ENCODE measurements at regions not wholly inside any gene's neighbourhood (a gene's known extent, or its start where the extent isn't known, plus 50 kb on each side); places are given as distances from the start of the nearest gene placed in this dataset.

DNA sequence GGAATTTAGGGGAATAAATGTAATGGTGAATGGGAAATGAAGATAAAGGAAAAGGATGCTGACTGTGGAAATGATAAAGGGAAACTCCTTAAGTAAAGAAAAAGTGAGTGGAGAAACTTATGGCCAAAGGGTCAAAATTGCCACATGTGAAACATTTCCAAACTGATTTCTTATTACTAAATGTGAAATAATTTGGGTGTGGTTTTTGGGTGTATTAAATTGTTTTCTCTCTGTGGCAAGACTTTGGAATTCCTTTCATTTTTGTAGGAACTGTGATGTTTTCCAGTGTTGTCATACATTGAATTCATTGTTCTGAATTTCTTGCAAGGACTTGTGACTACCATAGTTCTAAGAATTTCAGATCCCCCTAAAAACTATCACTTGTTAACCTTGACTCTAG, 1891.5 kb upstream of the SEL1L start:
- H3K27ac Mint-ChIP-seq, result no peak overlapping the region
- no peak overlapping the region for H3K4me3 Mint-ChIP-seq

DNA sequence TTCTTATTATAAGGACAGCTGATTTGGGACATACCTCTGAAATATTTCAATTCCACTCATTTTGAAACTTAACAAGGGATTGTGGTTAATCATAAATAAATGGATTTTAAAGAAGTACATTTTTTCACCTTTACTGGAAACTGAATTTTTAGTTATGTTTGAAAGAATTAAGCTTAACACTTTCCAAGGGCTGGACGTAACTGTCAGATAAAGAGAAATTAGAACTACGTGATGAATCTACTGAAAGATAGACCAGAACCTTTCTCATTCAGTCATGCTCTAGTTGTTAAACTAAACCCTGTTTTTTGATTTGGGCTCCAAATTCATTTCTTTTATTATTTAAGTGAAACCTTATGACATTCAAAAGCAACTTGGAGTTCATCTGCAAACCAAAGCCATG, 1892.1 kb upstream of the SEL1L start:
- Mint-ChIP-seq H3K36me3 (no peaks in the 10 kb centered on the region), H3K9me3 (peaks cover 2 to 21% (median 11%) of the 10 kb centered on the region in 7 donors), H3K27ac (no peak overlapping the region), H3K27me3 (no peaks in the 10 kb centered on the region), H3K4me1 (no peaks in the 10 kb centered on the region), H3K4me3 (no peak overlapping the region)
- H3K27ac ChIP-seq (ENCODE audit: insufficient read depth, low read length, poor library complexity, severe bottlenecking), result no peak overlapping the region
- no peak for ATAC-seq (ENCODE audit: low read depth in 2 of 2)
- no peak overlapping the region for H3K4me3 ChIP-seq (ENCODE audit: low read depth, low read length)
- H3K4me1 ChIP-seq (ENCODE audit: control insufficient read depth, insufficient read depth, low read length, poor library complexity, severe bottlenecking), result no peaks in the 10 kb centered on the region
- peaks cover 0 to 9% of the 10 kb centered on the region in 2 experiments for H3K9me3 ChIP-seq (ENCODE audit: control insufficient read depth in 2 of 2, low read length in 2 of 2)
- no peak for DNase-seq
- no peaks in the 10 kb centered on the region for H3K36me3 ChIP-seq (ENCODE audit: control insufficient read depth, insufficient read depth, low read length)
- H3K27me3 ChIP-seq (ENCODE audit: control insufficient read depth, insufficient read depth, low read length), result no peaks in the 10 kb centered on the region

More for the DNA sequence above, 1891.5 kb upstream of the SEL1L start:
- Histone ChIP-seq H3K4me1 (ENCODE audit: control insufficient read depth, insufficient read depth, low read length, poor library complexity, severe bottlenecking) (no peaks in the 10 kb centered on the region), H3K9me3 (ENCODE audit: control insufficient read depth in 2 of 2, low read length in 2 of 2) (peaks cover 0 to 9% of the 10 kb centered on the region in 2 experiments), H3K27me3 (ENCODE audit: control insufficient read depth, insufficient read depth, low read length) (no peaks in the 10 kb centered on the region), H3K4me3 (ENCODE audit: low read depth, low read length) (no peak overlapping the region), H3K27ac (ENCODE audit: insufficient read depth, low read length, poor library complexity, severe bottlenecking) (no peak overlapping the region), H3K36me3 (ENCODE audit: control insufficient read depth, insufficient read depth, low read length) (no peaks in the 10 kb centered on the region)
- ATAC-seq (ENCODE audit: low read depth in 2 of 2) (no peak), DNase-seq (no peak)
- Mint-ChIP-seq H3K27me3 (no peaks in the 10 kb centered on the region), H3K36me3 (no peaks in the 10 kb centered on the region), H3K9me3 (peaks cover 2 to 21% (median 12%) of the 10 kb centered on the region in 7 donors), H3K4me1 (no peaks in the 10 kb centered on the region)

DNA sequence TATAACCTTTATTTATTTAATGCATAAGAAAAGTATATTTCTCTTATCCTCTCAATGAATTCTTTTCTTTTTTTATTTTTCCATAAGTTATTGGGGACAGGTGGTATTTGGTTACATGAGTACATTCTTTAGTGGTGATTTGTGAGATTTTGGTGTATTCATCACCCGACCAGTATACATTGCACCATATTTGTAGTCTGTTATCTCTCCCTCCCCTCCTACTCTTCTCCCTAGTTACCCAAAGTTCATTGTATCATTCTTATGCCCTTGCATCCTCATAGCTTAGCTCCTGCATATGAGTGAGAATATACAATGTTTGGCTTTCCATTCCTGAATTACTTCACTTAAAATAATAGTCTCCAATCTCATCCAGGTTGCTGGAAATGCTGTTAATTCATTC, 1900.0 kb upstream of the SEL1L start:
- Mint-ChIP-seq H3K4me3 (no peak overlapping the region), H3K27me3 (no peaks in the 10 kb centered on the region), H3K36me3 (no peaks in the 10 kb centered on the region)

DNA sequence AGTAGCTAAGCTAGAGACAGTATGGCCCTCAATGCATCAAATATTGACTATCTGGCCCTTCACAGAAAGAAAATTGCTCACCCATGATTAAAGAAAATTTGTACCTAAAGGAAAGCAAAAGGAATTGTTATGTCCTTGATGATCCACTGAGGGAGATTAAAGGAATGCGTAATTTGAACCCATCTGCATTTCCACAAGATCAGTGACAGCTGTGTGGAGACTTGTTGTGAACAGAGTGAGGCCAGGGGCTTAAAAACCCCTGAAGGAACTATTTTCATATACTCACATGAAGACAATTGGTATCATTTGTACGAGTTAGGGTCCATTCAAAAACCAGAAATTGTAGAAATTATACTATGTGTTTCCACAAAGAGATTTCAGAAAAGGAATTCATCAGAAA, 1908.1 kb upstream of the SEL1L start:
- no peaks in the 10 kb centered on the region for H3K27me3 ChIP-seq (ENCODE audit: control insufficient read depth, insufficient read depth, low read length)
- Mint-ChIP-seq H3K27ac (no peak overlapping the region), H3K4me3 (no peak overlapping the region), H3K36me3 (no peaks in the 10 kb centered on the region), H3K4me1 (no peaks in the 10 kb centered on the region), H3K9me3 (peaks cover 2 to 18% (median 9%) of the 10 kb centered on the region in 7 donors), H3K27me3 (no peaks in the 10 kb centered on the region)
- no peaks in the 10 kb centered on the region for H3K36me3 ChIP-seq (ENCODE audit: control insufficient read depth, insufficient read depth, low read length)
- H3K27ac ChIP-seq (ENCODE audit: insufficient read depth, low read length, poor library complexity, severe bottlenecking), result no peak overlapping the region
- no peaks in the 10 kb centered on the region for H3K4me1 ChIP-seq (ENCODE audit: control insufficient read depth, insufficient read depth, low read length, poor library complexity, severe bottlenecking)
- no peak overlapping the region for H3K4me3 ChIP-seq (ENCODE audit: low read depth, low read length)
- H3K9me3 ChIP-seq (ENCODE audit: control insufficient read depth in 2 of 2, low read length in 2 of 2), result peaks cover 3 to 4% of the 10 kb centered on the region in 2 experiments
- ATAC-seq (ENCODE audit: low read depth in 2 of 2) (no peak), DNase-seq (no peak)

More for the DNA sequence above, 1900.0 kb upstream of the SEL1L start:
- H3K9me3 Mint-ChIP-seq, result peaks cover 0 to 21% (median 10%) of the 10 kb centered on the region in 7 donors
- H3K27ac Mint-ChIP-seq, result no peak overlapping the region
- H3K4me3 ChIP-seq (ENCODE audit: low read depth, low read length), result no peak overlapping the region
- H3K9me3 ChIP-seq (ENCODE audit: control insufficient read depth in 2 of 2, low read length in 2 of 2), result peaks cover 6 to 10% of the 10 kb centered on the region in 2 experiments
- H3K27ac ChIP-seq (ENCODE audit: insufficient read depth, low read length, poor library complexity, severe bottlenecking), result no peak overlapping the region
- no peaks in the 10 kb centered on the region for H3K4me1 Mint-ChIP-seq
- no peaks in the 10 kb centered on the region for H3K27me3 ChIP-seq (ENCODE audit: control insufficient read depth, insufficient read depth, low read length)
- DNase-seq (no peak), ATAC-seq (ENCODE audit: low read depth in 2 of 2) (no peak)
- H3K36me3 ChIP-seq (ENCODE audit: control insufficient read depth, insufficient read depth, low read length), result no peaks in the 10 kb centered on the region
- no peaks in the 10 kb centered on the region for H3K4me1 ChIP-seq (ENCODE audit: control insufficient read depth, insufficient read depth, low read length, poor library complexity, severe bottlenecking)

DNA sequence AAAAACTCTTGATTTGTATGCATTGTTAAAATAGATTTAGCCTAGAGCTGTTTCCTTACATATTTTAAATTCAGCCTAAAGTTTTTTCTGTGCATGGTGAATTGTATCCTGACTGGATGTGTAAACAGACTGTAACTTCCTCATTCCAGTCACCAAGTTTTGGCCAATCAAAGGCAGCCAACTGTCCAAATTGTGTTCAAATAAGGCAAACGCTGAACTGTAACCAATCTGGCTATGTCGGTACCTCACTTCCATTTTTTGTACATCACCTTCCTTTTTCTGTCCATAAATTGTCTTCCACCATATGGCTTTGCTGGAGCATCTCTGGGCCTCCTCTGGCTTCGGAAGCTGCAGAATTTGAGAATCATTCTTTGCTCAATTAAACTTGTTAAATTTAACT, 1921.9 kb upstream of the SEL1L start:
- Mint-ChIP-seq H3K4me3 (no peak overlapping the region), H3K27ac (no peak overlapping the region), H3K36me3 (no peaks in the 10 kb centered on the region), H3K4me1 (no peaks in the 10 kb centered on the region), H3K27me3 (no peaks in the 10 kb centered on the region), H3K9me3 (peaks cover 0 to 39% (median 11%) of the 10 kb centered on the region in 7 donors)
- no peaks in the 10 kb centered on the region for H3K36me3 ChIP-seq (ENCODE audit: control insufficient read depth, insufficient read depth, low read length)
- H3K9me3 ChIP-seq (ENCODE audit: control insufficient read depth in 2 of 2, low read length in 2 of 2), result peaks cover 0 to 23% of the 10 kb centered on the region in 2 experiments
- no peaks in the 10 kb centered on the region for H3K27me3 ChIP-seq (ENCODE audit: control insufficient read depth, insufficient read depth, low read length)
- H3K27ac ChIP-seq (ENCODE audit: insufficient read depth, low read length, poor library complexity, severe bottlenecking), result no peak overlapping the region
- no peak overlapping the region for H3K4me3 ChIP-seq (ENCODE audit: low read depth, low read length)
- ATAC-seq (ENCODE audit: low read depth in 2 of 2), result no peak
- no peak for DNase-seq
- no peaks in the 10 kb centered on the region for H3K4me1 ChIP-seq (ENCODE audit: control insufficient read depth, insufficient read depth, low read length, poor library complexity, severe bottlenecking)

DNA sequence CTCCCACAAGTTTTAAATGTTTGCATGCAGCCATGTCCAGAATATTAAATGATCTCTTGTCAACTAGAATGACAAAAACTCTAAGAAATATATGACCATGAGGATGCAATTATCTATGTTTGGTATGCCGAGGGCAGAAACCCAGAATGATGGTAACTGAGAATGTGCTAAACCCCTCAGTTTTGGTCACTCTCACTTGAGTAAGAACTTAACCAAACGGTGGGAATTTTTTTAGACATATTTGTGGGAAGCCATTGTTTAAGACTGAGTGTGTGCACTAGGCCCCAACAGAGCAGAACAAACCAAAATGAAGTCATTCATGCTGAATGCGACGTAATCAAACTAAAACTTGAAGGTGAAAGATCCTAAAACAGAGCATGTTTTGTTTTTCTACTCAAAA, 1927.9 kb upstream of the SEL1L start:
- H3K9me3 Mint-ChIP-seq, result peaks cover 0 to 41% (median 8%) of the 10 kb centered on the region in 7 donors
- Histone ChIP-seq H3K4me3 (ENCODE audit: low read depth, low read length) (no peak overlapping the region), H3K36me3 (ENCODE audit: control insufficient read depth, insufficient read depth, low read length) (no peaks in the 10 kb centered on the region), H3K9me3 (ENCODE audit: control insufficient read depth in 2 of 2, low read length in 2 of 2) (peaks cover 0 to 23% of the 10 kb centered on the region in 2 experiments), H3K27ac (ENCODE audit: insufficient read depth, low read length, poor library complexity, severe bottlenecking) (no peak overlapping the region), H3K4me1 (ENCODE audit: control insufficient read depth, insufficient read depth, low read length, poor library complexity, severe bottlenecking) (no peaks in the 10 kb centered on the region), H3K27me3 (ENCODE audit: control insufficient read depth, insufficient read depth, low read length) (no peaks in the 10 kb centered on the region)
- no peaks in the 10 kb centered on the region for H3K27me3 Mint-ChIP-seq
- no peak overlapping the region for H3K27ac Mint-ChIP-seq
- DNase-seq (no peak), ATAC-seq (ENCODE audit: low read depth in 2 of 2) (no peak)
- H3K4me3 Mint-ChIP-seq, result no peak overlapping the region
- H3K4me1 Mint-ChIP-seq, result no peaks in the 10 kb centered on the region
- H3K36me3 Mint-ChIP-seq, result no peaks in the 10 kb centered on the region

DNA sequence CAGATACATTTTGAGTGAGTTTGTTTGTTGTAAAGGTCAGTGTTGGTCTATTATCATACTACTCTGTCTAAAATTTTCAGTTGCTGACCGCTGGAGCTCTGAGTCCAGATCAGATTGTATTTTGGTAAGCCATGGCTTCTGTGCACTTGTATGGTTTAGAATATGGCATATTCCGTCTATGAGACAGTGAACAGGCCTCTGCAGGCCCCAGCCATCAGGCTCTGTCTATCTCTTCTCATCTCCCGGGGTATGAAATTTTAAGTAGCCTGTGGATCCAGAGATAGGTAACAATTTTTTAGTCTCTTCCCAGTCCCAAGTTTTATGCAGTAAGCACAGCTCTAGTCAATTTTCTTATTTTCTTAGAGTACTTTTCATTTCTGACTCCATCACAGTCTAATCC, 1929.1 kb upstream of the SEL1L start:
- Mint-ChIP-seq H3K36me3 (no peaks in the 10 kb centered on the region), H3K4me3 (no peak overlapping the region), H3K27me3 (no peaks in the 10 kb centered on the region), H3K4me1 (no peaks in the 10 kb centered on the region), H3K27ac (no peak overlapping the region), H3K9me3 (peaks cover 0 to 50% (median 8%) of the 10 kb centered on the region in 7 donors)
- H3K36me3 ChIP-seq (ENCODE audit: control insufficient read depth, insufficient read depth, low read length), result no peaks in the 10 kb centered on the region
- ATAC-seq (ENCODE audit: low read depth in 2 of 2), result no peak
- no peaks in the 10 kb centered on the region for H3K27me3 ChIP-seq (ENCODE audit: control insufficient read depth, insufficient read depth, low read length)
- H3K27ac ChIP-seq (ENCODE audit: insufficient read depth, low read length, poor library complexity, severe bottlenecking), result no peak overlapping the region
- H3K9me3 ChIP-seq (ENCODE audit: control insufficient read depth in 2 of 2, low read length in 2 of 2), result peaks cover 0 to 23% of the 10 kb centered on the region in 2 experiments
- no peak overlapping the region for H3K4me3 ChIP-seq (ENCODE audit: low read depth, low read length)
- DNase-seq, result no peak
- H3K4me1 ChIP-seq (ENCODE audit: control insufficient read depth, insufficient read depth, low read length, poor library complexity, severe bottlenecking), result no peaks in the 10 kb centered on the region

DNA sequence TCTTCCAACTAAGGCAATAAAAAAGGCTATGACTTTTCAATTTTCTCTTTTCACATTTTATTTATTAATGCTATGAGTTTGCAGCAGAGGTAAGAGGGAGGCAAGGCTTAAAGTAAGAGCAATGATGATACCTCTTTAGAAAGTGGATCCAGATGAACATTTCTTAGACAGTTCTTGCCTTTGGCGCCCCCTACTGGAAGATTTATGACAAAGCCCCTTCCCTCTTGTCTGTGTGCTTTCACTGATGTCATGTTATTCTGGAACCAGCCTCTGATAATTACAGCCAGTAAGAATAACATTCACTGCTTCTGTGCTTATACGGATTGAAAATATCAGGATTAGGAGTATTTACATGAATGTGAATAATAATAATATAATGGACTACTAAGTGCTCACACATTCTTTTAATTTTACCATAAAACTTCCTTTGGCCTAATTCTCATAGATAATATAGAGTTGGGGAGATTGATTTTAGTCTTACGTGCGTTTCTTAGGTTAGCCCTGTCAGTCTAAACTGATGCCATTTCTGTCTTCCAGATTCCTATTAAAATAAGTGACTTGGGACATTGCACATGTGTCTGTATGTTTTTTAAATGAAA, 1929.9 kb upstream of the SEL1L start:
- no peak for ATAC-seq (ENCODE audit: low read depth in 2 of 2)

More for the DNA sequence above, 1929.9 kb upstream of the SEL1L start:
- Histone ChIP-seq H3K27me3 (ENCODE audit: control insufficient read depth, insufficient read depth, low read length) (no peaks in the 10 kb centered on the region), H3K4me3 (ENCODE audit: low read depth, low read length) (no peak overlapping the region), H3K9me3 (ENCODE audit: control insufficient read depth in 2 of 2, low read length in 2 of 2) (peaks cover 0 to 22% of the 10 kb centered on the region in 2 experiments), H3K36me3 (ENCODE audit: control insufficient read depth, insufficient read depth, low read length) (no peaks in the 10 kb centered on the region), H3K4me1 (ENCODE audit: control insufficient read depth, insufficient read depth, low read length, poor library complexity, severe bottlenecking) (no peaks in the 10 kb centered on the region), H3K27ac (ENCODE audit: insufficient read depth, low read length, poor library complexity, severe bottlenecking) (no peak overlapping the region)
- Mint-ChIP-seq H3K27ac (no peak overlapping the region), H3K4me1 (no peaks in the 10 kb centered on the region), H3K36me3 (no peaks in the 10 kb centered on the region), H3K4me3 (no peak overlapping the region), H3K27me3 (no peaks in the 10 kb centered on the region), H3K9me3 (peaks cover 0 to 47% (median 7%) of the 10 kb centered on the region in 7 donors)
- DNase-seq, result peak in 1 of 3 donors; percentile 5
